HepG2 (cell line): ENCODE measurements at regions not wholly inside any gene's neighbourhood (a gene's known extent, or its start where the extent isn't known, plus 50 kb on each side); places are given as distances from the start of the nearest gene placed in this dataset.

Experiments used
- AKNA ChIP-seq: sonication (generic); formaldehyde crosslinking; IDR thresholded peaks from 2 replicates; pipeline ENCODE4 v1.4.0; 2020; ENCODE audit warnings: missing genetic modification reagents, borderline replicate concordance
- ELK4 ChIP-seq: sonication (generic); formaldehyde crosslinking; IDR thresholded peaks from 2 replicates; pipeline ENCODE4 v1.9.0; 2021; ENCODE audit warnings: missing genetic modification reagents, borderline replicate concordance
- TRIM22 ChIP-seq: fragments of 450-650 bp; IDR thresholded peaks from 2 replicates; pipeline ENCODE4 v1.6.1; 2017
- TF ChIP-seq, protein P1 (sequence below): IDR thresholded peaks from 2 replicates; pipeline ENCODE4 v1.6.1; 2012; ENCODE audit warnings: inconsistent platforms
- TF ChIP-seq, protein P2 (sequence below): sonication (generic); formaldehyde crosslinking; IDR thresholded peaks from 2 replicates; pipeline ENCODE4 v1.4.0; 2020; ENCODE audit warnings: missing genetic modification reagents, borderline replicate concordance

DNA sequence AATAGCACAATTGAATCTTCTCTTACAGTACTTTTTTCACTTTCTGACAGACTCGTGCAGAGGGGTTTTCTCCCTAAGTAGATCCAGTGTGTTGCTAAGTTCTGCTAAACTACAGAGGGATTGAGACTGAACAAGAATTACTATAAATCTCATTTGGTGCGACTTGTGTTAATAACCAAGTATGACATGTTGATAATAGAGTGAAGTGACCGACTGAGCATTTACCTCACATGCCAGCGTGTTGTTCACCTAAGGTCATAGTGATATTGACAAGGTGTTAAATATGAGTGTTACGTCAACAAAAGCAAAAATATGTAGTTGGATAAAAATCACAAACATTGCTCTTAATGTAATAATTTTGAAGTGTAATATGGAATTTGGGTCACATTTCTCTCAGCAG, 97.8 kb upstream of the PDE3A start (continued):
- TF ChIP-seq, protein P1, sequence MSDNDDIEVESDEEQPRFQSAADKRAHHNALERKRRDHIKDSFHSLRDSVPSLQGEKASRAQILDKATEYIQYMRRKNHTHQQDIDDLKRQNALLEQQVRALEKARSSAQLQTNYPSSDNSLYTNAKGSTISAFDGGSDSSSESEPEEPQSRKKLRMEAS = no peak
- no peak for TF ChIP-seq ELK4 (CRISPR knock-in tag)
- no peak for TF ChIP-seq TRIM22
- no peak for TF ChIP-seq AKNA (CRISPR knock-in tag)
- TF ChIP-seq, protein P2, sequence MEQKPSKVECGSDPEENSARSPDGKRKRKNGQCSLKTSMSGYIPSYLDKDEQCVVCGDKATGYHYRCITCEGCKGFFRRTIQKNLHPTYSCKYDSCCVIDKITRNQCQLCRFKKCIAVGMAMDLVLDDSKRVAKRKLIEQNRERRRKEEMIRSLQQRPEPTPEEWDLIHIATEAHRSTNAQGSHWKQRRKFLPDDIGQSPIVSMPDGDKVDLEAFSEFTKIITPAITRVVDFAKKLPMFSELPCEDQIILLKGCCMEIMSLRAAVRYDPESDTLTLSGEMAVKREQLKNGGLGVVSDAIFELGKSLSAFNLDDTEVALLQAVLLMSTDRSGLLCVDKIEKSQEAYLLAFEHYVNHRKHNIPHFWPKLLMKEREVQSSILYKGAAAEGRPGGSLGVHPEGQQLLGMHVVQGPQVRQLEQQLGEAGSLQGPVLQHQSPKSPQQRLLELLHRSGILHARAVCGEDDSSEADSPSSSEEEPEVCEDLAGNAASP (CRISPR knock-in tag) = no peak
